A549 (cell line): ENCODE measurements at regions not wholly inside any gene's neighbourhood (a gene's known extent, or its start where the extent isn't known, plus 50 kb on each side); places are given as distances from the start of the nearest gene placed in this dataset.

Experiments
- FOSB ChIP-seq: fragments of 250-450 bp; sonication (Bioruptor Pico); IDR thresholded peaks from 2 replicates; pipeline ENCODE4 v1.5.0; 2020; ENCODE audit warnings: mild to moderate bottlenecking, moderate library complexity
- JUN ChIP-seq, 2 experiments: fragments of >200 bp; sonication (Bioruptor Twin); formaldehyde crosslinking; IDR thresholded peaks; 2 replicates in 1 of 2; 3 replicates in 1 of 2; pipeline ENCODE4 v1.6.1; 2016 to 2017
- RAD21 ChIP-seq, 2 experiments: fragments of >200 bp in 1 of 2; sonication (Bioruptor Twin) in 1 of 2; formaldehyde crosslinking in 1 of 2; IDR thresholded peaks in 1 of 2; conservative IDR thresholded peaks in 1 of 2; 2 replicates in 1 of 2; 3 replicates in 1 of 2; pipeline ENCODE4 v1.6.1; 2012 to 2018; ENCODE audit warnings: inconsistent platforms in 1 of 2
- REST ChIP-seq: fragments of 200-600 bp; sonication (generic); IDR thresholded peaks from 2 replicates; pipeline ENCODE4 v1.6.1; 2016; ENCODE audit warnings: antibody characterized with exemption, mild to moderate bottlenecking, moderate library complexity
- SMC3 ChIP-seq: fragments of >200 bp; sonication (Bioruptor Twin); formaldehyde crosslinking; IDR thresholded peaks from 3 replicates; pipeline ENCODE4 v1.6.1; 2018; ENCODE audit warnings: inconsistent platforms
- TF ChIP-seq, protein P1 (sequence below): fragments of >200 bp; sonication (Bioruptor Twin); formaldehyde crosslinking; IDR thresholded peaks from 3 replicates; pipeline ENCODE4 v1.5.1; 2016

DNA sequence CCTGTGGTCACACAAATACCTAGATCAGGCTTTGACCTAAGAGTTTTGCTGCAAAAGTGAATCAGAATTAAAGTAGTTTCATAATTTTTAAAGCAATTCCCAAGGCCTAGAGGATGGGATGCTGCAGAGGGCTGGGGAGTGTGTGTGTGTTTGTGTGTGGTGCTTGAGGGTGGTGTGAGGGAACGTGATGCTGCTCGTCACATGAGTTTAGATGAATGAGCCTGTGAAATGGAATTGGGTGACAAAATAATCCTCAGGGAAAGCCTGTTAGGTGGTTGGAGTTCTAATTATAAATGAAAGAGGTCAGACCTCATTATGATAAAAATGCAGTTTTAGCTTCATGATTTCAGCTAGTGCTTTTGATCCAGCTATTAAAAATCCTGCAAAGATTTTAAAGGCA, 87.5 kb upstream of the TMEM170B start:
- TF ChIP-seq FOSB (CRISPR knock-in tag) = no peak
- TF ChIP-seq SMC3 = no peak
- no peak for TF ChIP-seq RAD21 (conservative IDR thresholded peaks at IDR 0.05 in 1 of 2, IDR thresholded peaks at IDR 0.05 in 1 of 2)
- TF ChIP-seq, protein P1, sequence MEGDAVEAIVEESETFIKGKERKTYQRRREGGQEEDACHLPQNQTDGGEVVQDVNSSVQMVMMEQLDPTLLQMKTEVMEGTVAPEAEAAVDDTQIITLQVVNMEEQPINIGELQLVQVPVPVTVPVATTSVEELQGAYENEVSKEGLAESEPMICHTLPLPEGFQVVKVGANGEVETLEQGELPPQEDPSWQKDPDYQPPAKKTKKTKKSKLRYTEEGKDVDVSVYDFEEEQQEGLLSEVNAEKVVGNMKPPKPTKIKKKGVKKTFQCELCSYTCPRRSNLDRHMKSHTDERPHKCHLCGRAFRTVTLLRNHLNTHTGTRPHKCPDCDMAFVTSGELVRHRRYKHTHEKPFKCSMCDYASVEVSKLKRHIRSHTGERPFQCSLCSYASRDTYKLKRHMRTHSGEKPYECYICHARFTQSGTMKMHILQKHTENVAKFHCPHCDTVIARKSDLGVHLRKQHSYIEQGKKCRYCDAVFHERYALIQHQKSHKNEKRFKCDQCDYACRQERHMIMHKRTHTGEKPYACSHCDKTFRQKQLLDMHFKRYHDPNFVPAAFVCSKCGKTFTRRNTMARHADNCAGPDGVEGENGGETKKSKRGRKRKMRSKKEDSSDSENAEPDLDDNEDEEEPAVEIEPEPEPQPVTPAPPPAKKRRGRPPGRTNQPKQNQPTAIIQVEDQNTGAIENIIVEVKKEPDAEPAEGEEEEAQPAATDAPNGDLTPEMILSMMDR = no peak
- no peak for TF ChIP-seq JUN (IDR thresholded peaks at IDR 0.05)
- TF ChIP-seq REST = no peak
